GM19023 (cell line): ENCODE measurements at regions not wholly inside any gene's neighbourhood (a gene's known extent, or its start where the extent isn't known, plus 50 kb on each side); places are given as distances from the start of the nearest gene placed in this dataset.

Experiments
- ATAC-seq: cut with Tn5 transposase; IDR thresholded peaks from one replicate; pipeline ENCODE4 v1.9.1; 2021; ENCODE audit warnings: mild to moderate bottlenecking, moderate library complexity; ENCODE audit not compliant: unreplicated experiment

DNA sequence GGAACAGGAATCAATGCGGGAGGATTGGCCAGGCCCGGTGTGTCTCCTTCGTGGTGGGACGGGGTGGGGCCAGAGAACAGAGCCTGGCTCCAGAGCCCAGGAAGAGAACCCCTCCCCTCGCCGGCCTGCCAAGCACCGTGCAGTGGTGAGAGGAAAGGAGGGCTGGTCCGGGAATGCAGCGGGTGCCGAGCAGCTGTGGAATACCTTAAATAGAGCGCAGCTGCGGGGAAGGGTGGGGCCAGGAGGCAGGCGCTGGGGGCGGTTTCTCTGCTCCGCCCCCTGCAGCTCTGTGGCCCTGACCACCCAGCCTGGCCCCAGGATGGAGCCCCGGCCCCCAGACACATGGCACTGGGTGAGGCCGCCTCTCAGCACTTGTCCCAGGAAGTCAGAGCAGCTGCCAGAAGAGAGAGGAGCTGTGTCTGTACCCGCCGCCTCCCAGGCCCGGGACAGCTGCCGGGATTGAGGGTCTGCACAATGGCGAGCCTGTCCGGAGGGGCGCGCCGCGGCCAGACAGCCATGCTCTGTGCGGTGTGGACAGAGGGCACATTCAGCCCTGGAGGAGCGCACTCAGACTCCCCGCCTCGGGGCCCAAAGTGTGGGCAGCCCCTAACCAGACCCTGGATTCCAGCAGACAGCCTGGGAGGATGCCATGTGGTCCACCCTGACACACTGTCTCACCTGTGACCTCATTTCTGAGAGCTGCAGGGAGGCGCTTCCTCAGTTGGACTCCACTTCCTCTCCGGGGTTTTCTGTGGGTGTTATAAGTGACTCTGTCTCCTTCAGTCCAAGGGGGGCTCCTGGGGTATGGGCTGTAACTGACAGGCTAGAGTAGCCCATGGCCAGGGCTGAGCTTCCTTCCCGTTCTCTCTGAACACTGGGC is 268.8 kb downstream of the SEC14L1 start:
- no peak for ATAC-seq

DNA sequence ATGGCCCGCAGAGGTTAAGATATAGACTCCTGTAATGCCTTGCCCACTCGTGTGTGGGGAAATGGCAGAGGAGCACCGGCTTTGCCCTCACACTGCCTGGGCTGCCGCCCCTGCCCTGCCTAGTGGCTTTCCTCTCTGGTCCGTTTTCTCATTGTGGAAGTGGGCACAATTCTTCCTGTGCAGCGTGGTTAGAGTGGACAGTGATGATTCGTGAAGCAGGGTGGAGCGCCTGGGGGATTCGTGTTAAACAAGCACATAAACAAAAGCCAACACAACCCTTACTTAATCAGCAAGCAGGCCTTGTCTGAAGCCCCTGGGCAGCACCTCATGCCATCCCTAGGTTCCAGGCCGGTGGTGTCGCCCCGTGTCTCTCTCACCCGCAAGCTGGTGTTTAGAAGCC is 269.7 kb downstream of the SEC14L1 start:
- no peak for ATAC-seq

DNA sequence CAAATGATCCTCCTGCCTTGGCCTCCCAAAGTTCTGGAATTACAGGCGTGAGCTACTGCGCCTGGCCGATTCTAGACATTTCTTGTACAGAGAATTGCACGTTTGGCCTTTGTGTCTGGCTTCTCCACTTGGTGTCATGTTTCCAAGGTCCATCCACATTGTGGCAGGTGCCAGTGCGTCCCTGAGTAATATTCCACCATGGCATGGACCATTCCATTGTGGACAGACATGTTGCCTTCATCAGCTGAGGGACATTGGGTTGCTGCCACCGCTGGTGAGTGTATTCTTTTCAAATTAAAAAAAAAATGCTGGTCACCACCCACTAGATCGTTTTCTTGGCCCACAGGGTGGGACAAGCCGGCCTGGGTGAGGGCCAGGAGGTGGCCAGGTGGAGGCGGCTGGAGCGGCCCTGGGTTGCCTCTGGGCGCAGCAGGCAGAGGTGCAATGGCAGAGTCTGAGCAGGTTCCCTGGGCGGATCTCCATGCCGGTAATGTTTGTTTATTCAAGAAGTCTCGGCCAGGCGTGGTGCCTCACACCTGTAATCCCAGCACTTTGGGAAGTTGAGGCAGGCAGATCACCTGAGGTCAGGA is 274.1 kb downstream of the SEC14L1 start:
- ATAC-seq = no peak

DNA sequence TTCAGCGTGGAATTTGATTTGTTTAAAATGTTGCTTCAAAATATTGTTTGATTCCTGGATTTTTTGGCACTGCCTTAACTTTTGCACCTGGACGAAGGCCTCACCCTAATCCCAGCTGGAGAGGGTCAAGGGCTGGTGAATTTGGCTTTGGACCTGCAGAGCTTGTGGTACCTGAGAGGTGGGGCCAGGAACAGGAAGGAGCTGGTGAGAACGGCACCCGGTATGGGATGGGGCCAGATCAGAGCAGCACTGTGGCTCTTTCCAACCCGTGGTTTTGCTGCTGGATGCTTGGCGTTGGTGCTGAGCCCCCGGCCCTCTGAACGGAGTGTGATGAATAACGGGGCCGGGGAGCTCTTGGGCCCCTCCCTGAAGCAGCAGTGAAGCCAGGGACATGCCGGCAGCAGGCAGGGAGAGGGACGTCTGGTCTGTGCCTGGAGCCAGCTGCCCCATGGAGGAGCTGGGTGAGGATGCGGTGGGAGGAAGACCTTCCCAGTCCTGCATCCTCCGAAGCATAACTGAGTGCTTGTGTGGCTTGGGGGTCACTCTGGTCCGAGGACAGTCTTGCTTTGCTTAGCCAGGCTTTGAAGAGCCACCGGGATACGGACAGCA is 275.4 kb downstream of the SEC14L1 start:
- ATAC-seq = no peak

DNA sequence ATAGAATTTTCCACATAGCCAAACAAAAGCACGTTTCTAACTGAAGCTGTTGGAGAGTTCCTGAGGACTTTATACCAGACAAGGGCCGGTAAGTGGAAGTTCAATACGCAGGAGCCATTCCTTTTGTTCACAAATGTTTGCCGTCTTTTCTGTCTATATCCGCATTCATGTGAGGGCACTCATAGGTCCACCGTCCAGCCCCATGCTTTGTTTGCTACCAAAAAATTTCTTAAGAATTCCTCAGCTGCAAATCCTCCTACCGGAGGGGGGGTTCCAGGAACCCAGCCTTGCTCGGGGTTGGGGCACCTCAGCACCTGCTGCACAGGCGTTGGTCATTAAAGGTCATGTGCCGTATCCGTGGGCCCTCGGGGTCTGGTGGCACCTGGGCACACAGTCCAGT is 276.8 kb downstream of the SEC14L1 start:
- no peak for ATAC-seq

DNA sequence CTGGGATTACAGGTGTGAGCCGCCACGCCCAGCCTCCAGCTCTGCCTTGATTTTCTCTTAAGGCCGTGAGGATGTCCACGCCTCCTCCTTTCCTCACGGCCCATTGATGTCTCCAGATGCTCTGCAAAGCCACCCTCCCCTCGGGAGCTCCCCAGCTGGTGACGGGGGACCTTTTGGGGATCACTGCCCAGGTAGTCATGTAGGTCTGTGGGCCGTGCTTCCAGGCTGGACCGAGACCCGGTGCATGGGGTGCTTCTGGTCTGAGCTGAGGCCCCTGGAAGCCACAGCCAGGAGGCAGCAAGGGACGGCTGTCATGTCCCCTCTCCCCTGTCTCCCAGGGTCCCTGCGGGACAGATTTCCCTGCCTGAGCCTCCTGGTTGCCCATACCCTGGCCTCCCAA is 277.8 kb downstream of the SEC14L1 start:
- no peak for ATAC-seq

DNA sequence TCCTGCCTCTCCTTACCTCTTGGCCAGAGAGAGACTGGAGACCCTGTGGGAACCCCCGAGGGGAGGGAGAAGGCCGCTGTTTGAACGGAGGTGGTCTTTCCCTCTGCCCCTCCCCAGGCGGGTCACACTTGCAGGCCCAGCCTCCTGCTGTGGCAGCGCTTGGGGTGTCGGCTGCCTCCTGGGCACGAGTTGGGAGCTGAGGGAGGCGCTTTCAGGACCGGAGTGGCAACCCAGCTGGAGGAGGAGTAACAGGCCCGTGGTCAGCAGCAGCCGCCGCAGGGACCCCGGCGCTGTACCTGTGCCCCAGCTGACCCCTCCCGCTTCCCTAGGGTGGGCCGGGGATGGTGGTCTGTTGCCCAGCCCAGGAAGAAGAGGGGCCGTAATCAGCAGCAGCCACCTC is 278.3 kb downstream of the SEC14L1 start:
- no peak for ATAC-seq

DNA sequence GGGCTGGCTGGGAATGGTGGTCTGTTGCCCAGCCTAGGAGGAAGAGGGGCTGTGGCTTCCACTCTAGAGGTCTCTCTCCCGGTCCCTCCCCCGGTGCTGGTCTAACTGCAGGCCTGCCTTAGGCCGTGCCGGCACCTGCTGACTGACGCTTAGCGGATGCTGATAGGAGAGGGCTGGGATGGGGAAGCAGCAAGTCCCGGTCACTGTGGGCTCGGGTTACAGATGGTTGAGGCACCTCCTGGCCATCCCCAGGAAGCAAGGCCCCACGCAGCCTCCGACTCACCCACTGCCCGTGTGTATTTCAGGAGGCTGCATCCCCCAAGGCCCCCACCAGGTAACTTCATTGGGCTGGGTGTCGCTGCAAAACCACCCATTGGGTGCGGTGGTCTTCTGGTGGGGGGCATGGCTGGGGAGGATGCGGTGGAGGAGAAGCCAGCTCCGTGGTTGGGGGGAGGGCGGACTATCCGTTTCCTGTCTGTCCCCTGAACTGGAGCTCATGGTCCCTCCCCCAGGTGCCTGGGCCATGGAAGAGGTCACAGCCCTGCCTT is 278.9 kb downstream of the SEC14L1 start:
- no peak for ATAC-seq

DNA sequence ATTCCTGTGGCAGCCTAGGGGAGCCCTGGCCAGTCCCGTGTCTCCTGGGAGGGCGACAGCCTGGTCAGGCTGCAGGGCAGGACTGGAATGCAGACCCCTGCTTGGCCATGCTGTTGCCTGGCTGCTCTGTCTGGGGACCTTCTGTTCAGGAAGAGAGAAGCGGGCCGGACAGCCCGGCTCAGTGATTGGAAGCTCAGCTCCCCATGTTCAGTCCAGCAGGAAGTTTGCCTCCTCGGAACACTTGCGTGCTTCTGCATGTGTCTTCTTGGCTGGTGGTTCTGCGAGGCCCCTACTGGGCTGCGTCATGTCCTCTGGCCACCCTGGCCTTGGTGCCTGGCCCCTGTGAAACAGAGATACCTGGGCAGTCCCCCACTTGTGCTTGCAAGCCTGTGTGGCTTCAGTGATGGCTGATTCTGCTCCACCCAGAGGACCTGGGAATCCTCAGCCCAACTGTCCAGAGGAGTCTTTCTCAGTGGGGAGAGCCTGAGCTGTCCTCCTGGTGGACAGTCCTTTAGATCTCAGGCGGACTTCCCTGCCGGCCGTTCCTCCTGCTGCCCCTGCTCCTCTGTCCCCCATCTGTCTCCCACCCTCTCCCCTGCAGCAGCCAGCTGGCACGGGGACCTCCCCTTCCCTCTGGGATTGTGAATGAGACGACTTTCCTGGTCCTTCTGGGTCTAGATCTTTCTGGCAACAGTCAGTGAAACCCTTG is 279.5 kb downstream of the SEC14L1 start:
- ATAC-seq = no peak

DNA sequence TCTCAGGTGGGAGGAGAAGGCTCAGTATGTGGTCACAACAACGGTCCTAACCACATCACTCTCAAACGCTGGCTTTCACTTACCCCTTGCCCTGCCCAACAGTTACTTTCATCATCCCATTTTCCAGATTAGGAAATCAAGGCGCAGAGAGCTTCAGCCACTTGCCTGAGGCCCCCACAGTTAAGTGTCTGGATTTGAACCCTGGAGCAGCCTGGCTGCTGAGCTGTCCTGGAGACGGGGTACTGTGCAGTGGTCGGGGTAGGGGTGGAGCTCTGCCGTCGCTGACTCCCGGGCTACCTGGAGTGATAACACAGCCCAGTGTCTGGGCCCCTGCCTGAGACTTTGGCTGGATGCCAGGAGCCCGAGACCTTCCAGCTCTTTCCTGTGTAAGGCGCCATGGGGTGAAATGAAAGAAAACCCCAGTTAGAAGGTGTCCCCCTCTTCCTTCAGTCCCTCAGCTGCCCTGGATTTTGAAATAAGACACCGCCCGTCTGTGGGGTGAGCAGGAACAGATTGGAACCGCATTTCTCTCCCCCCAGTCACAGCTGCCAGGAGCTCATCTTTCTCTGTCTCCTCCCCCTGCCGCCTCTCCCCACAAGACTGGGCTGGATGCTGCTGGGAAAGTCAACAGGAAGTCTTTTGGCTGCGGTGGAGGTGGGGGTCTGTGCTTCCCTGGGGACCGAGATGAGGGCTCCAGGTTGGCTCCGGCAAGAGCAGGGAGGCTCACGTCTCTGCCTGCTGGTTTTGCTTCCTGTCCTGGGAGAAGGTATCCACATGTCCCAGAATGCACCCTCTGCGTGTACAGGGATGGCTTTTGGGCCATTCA is 280.2 kb downstream of the SEC14L1 start:
- no peak for ATAC-seq

DNA sequence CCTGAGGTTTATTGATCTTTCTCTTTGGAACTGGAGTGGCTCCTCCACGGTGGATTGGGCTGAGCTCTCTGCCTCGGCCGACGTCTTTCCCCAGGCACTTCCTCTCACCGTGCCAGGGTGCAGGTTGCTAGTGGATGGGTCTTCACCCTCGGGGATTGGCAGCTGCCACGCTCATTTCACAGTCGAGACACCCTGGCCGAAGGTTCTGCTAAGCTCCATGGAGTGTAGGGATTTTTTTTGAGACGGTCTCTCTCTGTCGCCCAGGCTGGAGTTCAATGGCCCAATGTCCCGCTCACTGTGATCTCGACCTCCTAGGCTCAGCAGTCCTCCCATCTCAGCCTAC is 280.8 kb downstream of the SEC14L1 start:
- ATAC-seq = no peak

DNA sequence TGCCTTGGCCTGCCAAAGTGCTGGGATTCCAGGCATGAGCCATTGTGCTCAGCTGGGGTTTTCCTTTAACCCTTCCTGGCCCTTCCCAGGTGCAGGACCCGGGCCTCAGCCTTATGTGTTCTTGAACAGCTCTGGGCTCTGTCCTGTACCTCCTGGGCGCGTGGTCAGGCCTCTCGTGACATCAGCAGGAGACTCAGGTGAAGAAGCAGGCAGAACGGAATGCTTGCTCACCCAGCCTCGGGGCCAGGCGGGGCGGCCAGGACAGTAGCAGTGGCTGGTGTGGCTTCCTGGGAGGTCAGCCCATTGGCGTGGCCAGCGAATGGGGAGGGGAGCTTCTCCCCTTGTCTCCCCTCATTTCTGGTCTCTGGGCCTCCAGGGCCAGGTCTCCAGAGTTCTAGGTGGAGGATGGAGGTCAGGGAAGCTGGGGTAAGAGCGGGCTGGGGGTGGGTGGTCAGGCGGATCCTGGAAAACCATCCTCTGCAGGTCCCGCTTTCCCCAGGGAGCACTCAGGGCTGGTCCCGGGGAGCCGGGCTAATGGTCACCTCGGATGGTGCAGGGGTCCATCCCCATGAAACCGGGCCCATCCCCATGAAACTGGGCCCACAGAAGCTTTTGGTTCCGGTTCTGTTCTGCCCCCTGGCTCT is 281.5 kb downstream of the SEC14L1 start:
- no peak for ATAC-seq

DNA sequence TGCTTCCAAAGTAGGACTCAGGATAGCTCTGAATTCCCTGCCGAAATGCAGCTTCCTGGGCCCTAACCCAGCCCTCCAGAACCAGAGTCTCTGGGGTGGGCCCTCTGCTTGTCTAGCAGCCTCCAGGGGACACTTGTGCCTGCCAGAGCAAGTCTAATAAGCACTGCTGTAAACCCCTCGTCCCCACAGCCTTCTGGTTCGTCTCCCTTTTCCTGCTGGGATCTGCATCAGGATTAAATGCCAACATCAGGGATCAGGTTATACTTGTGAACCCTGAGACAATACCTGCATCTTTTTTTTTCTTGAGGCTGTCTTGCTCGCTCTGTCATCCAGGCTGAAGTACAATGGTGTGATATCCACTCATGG is 282.0 kb downstream of the SEC14L1 start:
- no peak for ATAC-seq

DNA sequence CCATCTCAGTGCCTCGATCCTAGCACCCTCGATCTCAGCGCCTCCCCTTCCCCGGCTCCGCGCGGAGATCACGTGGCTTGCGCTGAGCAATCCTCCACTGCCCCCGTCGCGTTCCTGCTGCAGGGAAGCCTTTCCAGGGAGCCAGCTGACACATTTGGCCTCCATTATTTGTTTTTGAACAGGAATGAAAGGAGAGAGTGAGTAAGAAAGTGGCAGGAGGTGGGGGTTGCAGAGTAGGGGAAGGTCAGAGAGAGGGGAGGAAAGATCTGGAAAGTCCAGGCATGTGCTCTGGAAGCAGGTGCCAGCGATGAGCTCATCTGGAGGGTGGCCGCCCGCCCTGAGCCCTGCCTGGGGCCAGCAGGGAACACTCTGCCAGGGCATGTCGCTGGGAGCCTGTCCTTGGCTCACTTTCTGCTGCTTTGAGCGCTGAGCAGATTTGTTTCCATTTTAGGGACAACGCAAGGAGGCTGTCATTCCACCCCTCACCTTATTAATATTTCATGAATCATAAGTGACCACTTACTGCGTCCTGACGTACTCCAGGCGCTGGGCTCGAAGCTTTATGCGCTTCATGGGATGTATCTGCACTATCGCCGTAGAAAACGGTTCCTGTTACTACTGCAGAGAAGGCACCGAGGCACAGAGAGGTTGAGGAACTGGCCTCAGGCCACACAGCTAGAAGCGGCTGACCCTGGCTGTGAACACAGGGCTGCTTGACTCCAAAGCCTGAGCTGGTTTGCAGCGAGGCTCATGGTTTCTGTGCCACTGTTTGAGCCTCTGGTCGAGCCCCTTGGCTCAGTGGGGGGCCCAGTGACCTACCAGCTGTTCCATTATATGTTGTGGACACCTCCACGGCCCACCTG is 283.1 kb downstream of the SEC14L1 start:
- no peak for ATAC-seq

DNA sequence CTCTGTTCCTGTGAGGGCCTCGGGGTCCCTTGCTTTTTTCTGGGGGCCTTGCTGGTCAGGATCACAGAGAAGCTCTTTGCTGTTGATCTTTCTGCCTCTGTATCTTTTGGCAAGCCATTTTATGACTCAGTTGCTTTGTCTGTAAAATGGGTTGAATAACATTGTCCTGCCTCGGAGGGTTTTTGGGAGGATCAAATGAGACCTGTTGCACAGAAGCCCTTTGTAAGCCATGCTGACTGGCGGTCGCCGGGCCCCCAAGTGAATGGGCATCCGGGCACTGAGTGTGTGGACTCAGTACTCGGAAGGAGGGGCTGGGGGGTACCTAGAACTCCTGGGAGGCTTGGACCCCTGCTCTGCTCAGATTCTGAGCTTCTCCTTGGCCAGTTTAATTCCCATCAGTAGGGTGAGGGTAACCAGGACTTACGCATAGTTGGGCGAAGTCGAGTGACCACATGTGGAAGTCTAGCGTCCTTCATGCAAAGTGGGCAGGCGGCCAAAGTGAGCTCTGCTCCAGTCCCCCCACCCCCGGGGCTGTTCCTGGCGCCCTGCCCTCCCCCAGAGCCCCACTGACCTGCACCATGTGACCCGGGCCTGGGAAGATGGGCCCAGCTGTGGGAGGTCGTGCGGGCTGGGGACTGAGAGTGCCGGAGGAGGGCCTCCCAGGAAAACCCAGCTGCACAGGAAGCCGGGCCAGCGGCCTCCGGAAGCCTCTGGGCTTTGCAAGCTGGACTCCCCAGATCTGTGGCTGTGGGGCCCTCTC is 284.0 kb downstream of the SEC14L1 start:
- ATAC-seq = no peak

DNA sequence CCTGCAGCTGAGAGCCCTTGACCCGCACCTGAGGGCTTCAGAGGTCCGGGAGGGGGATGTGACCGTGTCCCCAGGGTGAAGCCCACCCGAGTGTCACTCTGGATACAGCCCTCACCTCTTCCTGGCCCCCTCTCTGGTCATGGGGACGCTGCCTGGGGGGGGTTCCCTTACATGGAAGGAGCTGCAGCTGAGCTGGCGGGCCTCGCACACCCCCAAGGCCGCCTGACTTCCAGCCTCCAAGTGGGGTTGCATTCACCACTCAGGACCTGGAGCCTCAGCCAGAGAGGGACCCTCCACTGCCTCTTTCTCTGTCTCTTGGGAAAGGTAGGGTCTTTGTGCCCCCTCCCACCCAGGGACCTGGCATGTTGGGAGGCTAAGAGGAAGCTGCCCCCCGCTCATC is 284.6 kb downstream of the SEC14L1 start:
- no peak for ATAC-seq

DNA sequence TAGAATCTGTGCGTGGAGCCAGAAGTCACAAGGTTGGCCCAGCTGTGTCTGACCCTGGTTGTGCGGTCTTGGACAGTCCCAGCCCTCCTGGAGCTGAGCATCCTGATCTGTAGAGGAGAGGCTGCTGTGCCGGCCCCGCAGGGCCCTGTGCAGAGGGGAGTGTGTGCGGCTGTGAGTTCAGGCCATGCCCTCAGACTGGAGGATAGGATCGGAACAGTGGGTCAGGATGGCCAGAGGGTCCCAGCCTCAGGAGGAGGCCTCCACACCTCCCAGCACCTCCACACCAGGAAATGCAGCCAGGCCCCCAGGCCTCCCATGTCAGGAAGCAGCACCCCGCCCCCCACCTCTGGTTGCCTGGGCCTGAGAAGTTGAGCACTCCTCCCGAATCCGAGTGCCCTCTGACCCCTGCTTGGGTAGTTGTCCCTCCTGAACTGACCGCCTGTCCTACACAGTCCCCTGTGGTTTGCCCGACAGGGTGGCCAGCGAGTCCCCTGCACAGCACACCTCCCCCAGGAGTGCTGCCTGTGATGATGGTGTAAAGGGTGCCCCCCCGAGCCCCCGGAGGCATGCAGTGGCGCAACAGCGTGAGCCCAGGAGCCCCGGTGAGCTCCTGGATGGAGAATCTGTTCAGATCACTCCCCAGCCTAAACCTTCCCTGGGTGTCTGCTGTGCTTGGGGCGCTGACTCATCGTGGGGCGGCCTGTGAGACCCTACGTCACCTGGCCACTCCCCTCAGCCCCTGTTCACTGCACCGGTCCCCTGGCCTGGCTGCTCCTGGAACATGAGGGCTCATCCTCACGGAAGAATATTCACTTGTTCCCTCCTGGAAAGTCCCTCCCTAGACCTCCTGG is 285.2 kb downstream of the SEC14L1 start:
- ATAC-seq = no peak
